ENCODE measurements at regions not wholly inside any gene's neighbourhood (a gene's known extent, or its start where the extent isn't known, plus 50 kb on each side); places are given as distances from the start of the nearest gene placed in this dataset.
"Not testable (repeated sequence)": the region's sequence is repeated elsewhere in the genome, so short reads cannot be mapped to it uniquely, and the experiment has no call there.

DNA sequence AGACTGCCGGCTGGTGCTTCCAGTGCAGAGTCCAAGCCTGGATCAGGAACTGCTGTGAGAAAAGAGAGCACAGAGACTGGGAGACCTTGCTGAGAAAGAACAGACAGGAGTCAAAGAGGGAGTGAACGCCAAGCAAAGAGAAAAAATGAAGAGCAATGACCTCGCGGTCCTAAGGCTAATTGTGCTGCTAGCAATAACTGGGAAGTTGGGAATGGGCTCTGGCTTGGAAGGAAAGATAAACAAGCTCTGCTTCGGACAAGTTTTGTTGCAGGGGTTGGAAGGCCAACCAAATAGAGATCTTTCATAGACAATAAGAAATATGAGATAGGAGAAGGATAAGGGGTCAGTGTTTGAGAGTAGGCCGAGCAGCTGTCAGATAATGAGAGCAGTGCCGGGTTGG lies 99.4 kb downstream of the TRIM43 start:
- H3K23ac ChIP-seq (ENCODE audit: low read depth, low read length, poor library complexity); H3K27me3 ChIP-seq (ENCODE audit: control insufficient read depth in 3 of 3, insufficient read depth in 3 of 3, low read depth in 1 of 3, low read length in 3 of 3); H4K8ac ChIP-seq (ENCODE audit: low read depth, low read length); H3K4me2 ChIP-seq (ENCODE audit: insufficient read depth, low read length, poor library complexity, severe bottlenecking); H3K18ac ChIP-seq (ENCODE audit: low read length); H3K36me3 ChIP-seq (replicated peaks in 1 of 2; ENCODE audit: control insufficient read depth in 2 of 2, insufficient read depth in 2 of 2, low read length in 2 of 2); H4K91ac ChIP-seq (ENCODE audit: low read depth, low read length, poor library complexity); H3K14ac ChIP-seq (ENCODE audit: low read length); H3K79me1 ChIP-seq (ENCODE audit: low read depth, low read length); H2BK120ac ChIP-seq (ENCODE audit: low read depth, low read length); H2AK5ac ChIP-seq (ENCODE audit: low read depth, low read length); H2BK12ac ChIP-seq (ENCODE audit: low read length); DNase-seq (ENCODE audit: low spot score); H3K9me3 ChIP-seq (replicated peaks in 1 of 2; ENCODE audit: control insufficient read depth in 2 of 2, insufficient read depth in 1 of 2, low read depth in 1 of 2, low read length in 2 of 2); H3K27ac ChIP-seq (replicated peaks; ENCODE audit: low read length); H3K9ac ChIP-seq (ENCODE audit: low read depth, low read length, poor library complexity); H2BK5ac ChIP-seq (ENCODE audit: low read length); H3K4ac ChIP-seq (ENCODE audit: low read length); H2AFZ ChIP-seq (ENCODE audit: low read length); H3K4me1 ChIP-seq (ENCODE audit: control insufficient read depth in 2 of 2, insufficient read depth in 1 of 2, low read depth in 1 of 2, low read length in 2 of 2); H3K4me3 ChIP-seq (ENCODE audit: low read length in 2 of 2); H2BK15ac ChIP-seq (ENCODE audit: low read length): not testable (repeated sequence)
- no CpG with 5 or more reads among the region's 7 CpGs for WGBS, 2 donors (ENCODE audit: extremely low coverage in 2 of 2, insufficient read length in 2 of 2, insufficient replicate concordance in 1 of 2)

GRCh38 chr2:95693071-95693846 lies 101.5 kb downstream of the TRIM43 start:
- DNase-seq (ENCODE audit: low spot score); H2BK120ac ChIP-seq (ENCODE audit: low read depth, low read length); H3K27ac ChIP-seq (replicated peaks; ENCODE audit: low read length); H3K23ac ChIP-seq (ENCODE audit: low read depth, low read length, poor library complexity); H3K79me1 ChIP-seq (ENCODE audit: low read depth, low read length); H4K8ac ChIP-seq (ENCODE audit: low read depth, low read length); H3K14ac ChIP-seq (ENCODE audit: low read length); H3K36me3 ChIP-seq (replicated peaks in 1 of 2; ENCODE audit: control insufficient read depth in 2 of 2, insufficient read depth in 2 of 2, low read length in 2 of 2); H3K18ac ChIP-seq (ENCODE audit: low read length); H2AK5ac ChIP-seq (ENCODE audit: low read depth, low read length); H2AFZ ChIP-seq (ENCODE audit: low read length); H2BK5ac ChIP-seq (ENCODE audit: low read length); H2BK15ac ChIP-seq (ENCODE audit: low read length); H3K4me2 ChIP-seq (ENCODE audit: insufficient read depth, low read length, poor library complexity, severe bottlenecking); H3K4ac ChIP-seq (ENCODE audit: low read length); H3K4me3 ChIP-seq (ENCODE audit: low read length in 2 of 2); H3K9me3 ChIP-seq (replicated peaks in 1 of 2; ENCODE audit: control insufficient read depth in 2 of 2, insufficient read depth in 1 of 2, low read depth in 1 of 2, low read length in 2 of 2); H3K4me1 ChIP-seq (ENCODE audit: control insufficient read depth in 2 of 2, insufficient read depth in 1 of 2, low read depth in 1 of 2, low read length in 2 of 2); H3K27me3 ChIP-seq (ENCODE audit: control insufficient read depth in 3 of 3, insufficient read depth in 3 of 3, low read depth in 1 of 3, low read length in 3 of 3); H2BK12ac ChIP-seq (ENCODE audit: low read length); H4K91ac ChIP-seq (ENCODE audit: low read depth, low read length, poor library complexity); H3K9ac ChIP-seq (ENCODE audit: low read depth, low read length, poor library complexity): not testable (repeated sequence)
- WGBS, 2 donors (ENCODE audit: extremely low coverage in 2 of 2, insufficient read length in 2 of 2, insufficient replicate concordance in 1 of 2) = no CpG with 5 or more reads among the region's 7 CpGs

- H3K4me3 ChIP-seq (ENCODE audit: low read length in 2 of 2) = no peak overlapping the region
- no peak overlapping the region for H3K27ac ChIP-seq (replicated peaks; ENCODE audit: low read length)
- H2AK5ac ChIP-seq (ENCODE audit: low read depth, low read length) = no peak overlapping the region
- H3K18ac ChIP-seq (ENCODE audit: low read length) = no peak overlapping the region
- H2BK120ac ChIP-seq (ENCODE audit: low read depth, low read length) = no peak overlapping the region
- H3K36me3 ChIP-seq (replicated peaks in 1 of 2; ENCODE audit: control insufficient read depth in 2 of 2, insufficient read depth in 2 of 2, low read length in 2 of 2) = no peaks in the 10 kb centered on the region
- H3K9ac ChIP-seq (ENCODE audit: low read depth, low read length, poor library complexity) = no peak overlapping the region
- no peak overlapping the region for H2AFZ ChIP-seq (ENCODE audit: low read length)
- H3K79me1 ChIP-seq (ENCODE audit: low read depth, low read length) = no peaks in the 10 kb centered on the region
- no peak overlapping the region for H2BK5ac ChIP-seq (ENCODE audit: low read length)
- peaks cover 5 to 10% of the 10 kb centered on the region in 2 donors for H3K4me1 ChIP-seq (ENCODE audit: control insufficient read depth in 2 of 2, insufficient read depth in 1 of 2, low read depth in 1 of 2, low read length in 2 of 2)
- no peak overlapping the region for H2BK15ac ChIP-seq (ENCODE audit: low read length)
- H3K14ac ChIP-seq (ENCODE audit: low read length) = no peak overlapping the region
- H3K9me3 ChIP-seq (replicated peaks in 1 of 2; ENCODE audit: control insufficient read depth in 2 of 2, insufficient read depth in 1 of 2, low read depth in 1 of 2, low read length in 2 of 2) = no peaks in the 10 kb centered on the region
- no peak for DNase-seq (ENCODE audit: low spot score)
- no peak overlapping the region for H3K4ac ChIP-seq (ENCODE audit: low read length)
- no peaks in the 10 kb centered on the region for H3K27me3 ChIP-seq (ENCODE audit: control insufficient read depth in 3 of 3, insufficient read depth in 3 of 3, low read depth in 1 of 3, low read length in 3 of 3)
- H4K91ac ChIP-seq (ENCODE audit: low read depth, low read length, poor library complexity) = no peak overlapping the region
- WGBS, 2 donors (ENCODE audit: extremely low coverage in 2 of 2, insufficient read length in 2 of 2, insufficient replicate concordance in 1 of 2) = no CpG with 5 or more reads among the region's 4 CpGs
- H4K8ac ChIP-seq (ENCODE audit: low read depth, low read length) = no peak overlapping the region
- no peak overlapping the region for H3K4me2 ChIP-seq (ENCODE audit: insufficient read depth, low read length, poor library complexity, severe bottlenecking)
- H2BK12ac ChIP-seq (ENCODE audit: low read length) = no peak overlapping the region
- H3K23ac ChIP-seq (ENCODE audit: low read depth, low read length, poor library complexity) = no peak overlapping the region
Observed at GRCh38 chr2:95695613-95696012, 103.8 kb downstream of the TRIM43 start.

- H3K79me1 ChIP-seq (ENCODE audit: low read depth, low read length) = no peaks in the 10 kb centered on the region
- H4K91ac ChIP-seq (ENCODE audit: low read depth, low read length, poor library complexity) = no peak overlapping the region
- no peaks in the 10 kb centered on the region for H3K36me3 ChIP-seq (replicated peaks in 1 of 2; ENCODE audit: control insufficient read depth in 2 of 2, insufficient read depth in 2 of 2, low read length in 2 of 2)
- no peak overlapping the region for H3K23ac ChIP-seq (ENCODE audit: low read depth, low read length, poor library complexity)
- no peak overlapping the region for H3K4me2 ChIP-seq (ENCODE audit: insufficient read depth, low read length, poor library complexity, severe bottlenecking)
- H3K4ac ChIP-seq (ENCODE audit: low read length) = no peak overlapping the region
- no peak overlapping the region for H4K8ac ChIP-seq (ENCODE audit: low read depth, low read length)
- no peak overlapping the region for H2AFZ ChIP-seq (ENCODE audit: low read length)
- H3K4me1 ChIP-seq (ENCODE audit: control insufficient read depth in 2 of 2, insufficient read depth in 1 of 2, low read depth in 1 of 2, low read length in 2 of 2) = peaks cover 7 to 11% of the 10 kb centered on the region in 2 donors
- no peak overlapping the region for H3K14ac ChIP-seq (ENCODE audit: low read length)
- DNase-seq (ENCODE audit: low spot score) = no peak
- H3K18ac ChIP-seq (ENCODE audit: low read length) = no peak overlapping the region
- H3K9ac ChIP-seq (ENCODE audit: low read depth, low read length, poor library complexity) = no peak overlapping the region
- H2BK120ac ChIP-seq (ENCODE audit: low read depth, low read length) = no peak overlapping the region
- no peak overlapping the region for H2BK12ac ChIP-seq (ENCODE audit: low read length)
- no peak overlapping the region for H2AK5ac ChIP-seq (ENCODE audit: low read depth, low read length)
- no peak overlapping the region for H3K27ac ChIP-seq (replicated peaks; ENCODE audit: low read length)
- H3K27me3 ChIP-seq (ENCODE audit: control insufficient read depth in 3 of 3, insufficient read depth in 3 of 3, low read depth in 1 of 3, low read length in 3 of 3) = no peaks in the 10 kb centered on the region
- no peak overlapping the region for H2BK5ac ChIP-seq (ENCODE audit: low read length)
- H2BK15ac ChIP-seq (ENCODE audit: low read length) = no peak overlapping the region
- WGBS, 2 donors (ENCODE audit: extremely low coverage in 2 of 2, insufficient read length in 2 of 2, insufficient replicate concordance in 1 of 2) = no CpG with 5 or more reads among the region's 4 CpGs
- no peak overlapping the region for H3K4me3 ChIP-seq (ENCODE audit: low read length in 2 of 2)
- no peaks in the 10 kb centered on the region for H3K9me3 ChIP-seq (replicated peaks in 1 of 2; ENCODE audit: control insufficient read depth in 2 of 2, insufficient read depth in 1 of 2, low read depth in 1 of 2, low read length in 2 of 2)
Observed at GRCh38 chr2:95698146-95698545, 106.3 kb downstream of the TRIM43 start.
